ENCODE measurements at regions not wholly inside any gene's neighbourhood (a gene's known extent, or its start where the extent isn't known, plus 50 kb on each side); places are given as distances from the start of the nearest gene placed in this dataset.

GRCh38 chr12:127649961-127650360, 617.0 kb upstream of the TMEM132C start:
- H4K20me1 ChIP-seq (ENCODE audit: control insufficient read depth, insufficient read depth, low read length, poor library complexity, severe bottlenecking): no peaks in the 10 kb centered on the region
- DNase-seq (no peak), ATAC-seq (ENCODE audit: low read depth) (no peak)
- Mint-ChIP-seq H3K4me1 (no peaks in the 10 kb centered on the region), H3K27me3 (no peaks in the 10 kb centered on the region), H3K9me3 (ENCODE audit: insufficient read depth) (peaks cover 9% of the 10 kb centered on the region), H3K27ac (no peak overlapping the region), H3K4me3 (no peak overlapping the region)
- WGBS (ENCODE audit: insufficient coverage): no CpG with 5 or more reads among the region's 2 CpGs
- intact Hi-C loops (cut with micrococcal nuclease): no loop called here
- no peaks in the 10 kb centered on the region for H3K4me1 ChIP-seq (ENCODE audit: control insufficient read depth in 2 of 2, insufficient read depth in 2 of 2, low read length in 2 of 2)
- no peak overlapping the region for H3K4me2 ChIP-seq (replicated peaks; ENCODE audit: low read depth, low read length, poor library complexity, severe bottlenecking)
- TF ChIP-seq EZH2 (IDR thresholded peaks at IDR 0.05; ENCODE audit: borderline replicate concordance, insufficient read depth, low read depth, low read length, poor library complexity, severe bottlenecking): no peak
- no peak for TF ChIP-seq CTCF (IDR thresholded peaks at IDR 0.05)
- H3K9me3 ChIP-seq (ENCODE audit: control extremely low read depth in 1 of 3, control insufficient read depth in 2 of 3, insufficient read depth in 1 of 3, low read length in 2 of 3): peaks cover 0 to 18% (median 0%) of the 10 kb centered on the region in 3 donors
- no peaks in the 10 kb centered on the region for H3K79me2 ChIP-seq (ENCODE audit: control insufficient read depth, insufficient read depth, low read length)
- H3K4me3 ChIP-seq (ENCODE audit: control extremely low read depth in 1 of 5, extremely low read depth in 1 of 5, insufficient read depth in 1 of 5, low read depth in 2 of 5, low read length in 4 of 5): no peak overlapping the region
- H3K36me3 ChIP-seq (replicated peaks in 1 of 2; ENCODE audit: control extremely low read depth in 1 of 2, control insufficient read depth in 1 of 2, extremely low read depth in 1 of 2, insufficient read depth in 2 of 2, low read length in 1 of 2): no peaks in the 10 kb centered on the region
- H3K27ac ChIP-seq (ENCODE audit: low read length in 2 of 2): no peak overlapping the region
- H2AFZ ChIP-seq (ENCODE audit: insufficient read depth, low read depth, low read length, poor library complexity, severe bottlenecking): no peak overlapping the region
- no peaks in the 10 kb centered on the region for H3K27me3 ChIP-seq (replicated peaks in 1 of 4; ENCODE audit: control extremely low read depth in 1 of 4, control insufficient read depth in 3 of 4, insufficient read depth in 4 of 4, low read length in 3 of 4)
- H3K9ac ChIP-seq (ENCODE audit: low read length): no peak overlapping the region
- ChIA-PET POLR2A (no interaction called here), CTCF (no interaction called here)

GRCh38 chr12:127650626-127651025, 616.3 kb upstream of the TMEM132C start:
- Histone ChIP-seq H3K9me3 (ENCODE audit: control extremely low read depth in 1 of 3, control insufficient read depth in 2 of 3, insufficient read depth in 1 of 3, low read length in 2 of 3) (peaks cover 0 to 17% (median 0%) of the 10 kb centered on the region in 3 donors), H2AFZ (ENCODE audit: insufficient read depth, low read depth, low read length, poor library complexity, severe bottlenecking) (no peak overlapping the region), H3K79me2 (ENCODE audit: control insufficient read depth, insufficient read depth, low read length) (no peaks in the 10 kb centered on the region), H3K27ac (ENCODE audit: low read length in 2 of 2) (no peak overlapping the region), H3K9ac (ENCODE audit: low read length) (no peak overlapping the region), H3K36me3 (replicated peaks in 1 of 2; ENCODE audit: control extremely low read depth in 1 of 2, control insufficient read depth in 1 of 2, extremely low read depth in 1 of 2, insufficient read depth in 2 of 2, low read length in 1 of 2) (no peaks in the 10 kb centered on the region), H3K4me3 (ENCODE audit: control extremely low read depth in 1 of 5, extremely low read depth in 1 of 5, insufficient read depth in 1 of 5, low read depth in 2 of 5, low read length in 4 of 5) (no peak overlapping the region), H3K4me2 (replicated peaks; ENCODE audit: low read depth, low read length, poor library complexity, severe bottlenecking) (no peak overlapping the region), H3K4me1 (ENCODE audit: control insufficient read depth in 2 of 2, insufficient read depth in 2 of 2, low read length in 2 of 2) (no peaks in the 10 kb centered on the region), H3K27me3 (replicated peaks in 1 of 4; ENCODE audit: control extremely low read depth in 1 of 4, control insufficient read depth in 3 of 4, insufficient read depth in 4 of 4, low read length in 3 of 4) (no peaks in the 10 kb centered on the region), H4K20me1 (ENCODE audit: control insufficient read depth, insufficient read depth, low read length, poor library complexity, severe bottlenecking) (no peaks in the 10 kb centered on the region)
- ChIA-PET CTCF (no interaction called here), POLR2A (no interaction called here)
- Mint-ChIP-seq H3K9me3 (ENCODE audit: insufficient read depth) (peaks cover 9% of the 10 kb centered on the region), H3K4me3 (no peak overlapping the region), H3K4me1 (no peaks in the 10 kb centered on the region), H3K27ac (no peak overlapping the region), H3K27me3 (no peaks in the 10 kb centered on the region)
- WGBS (ENCODE audit: insufficient coverage): 90% methylated on average over 2 of the region's 5 CpGs
- intact Hi-C loops (cut with micrococcal nuclease): no loop called here
- ATAC-seq (ENCODE audit: low read depth): no peak
- TF ChIP-seq EZH2 (IDR thresholded peaks at IDR 0.05; ENCODE audit: borderline replicate concordance, insufficient read depth, low read depth, low read length, poor library complexity, severe bottlenecking): no peak
- no peak for TF ChIP-seq CTCF (IDR thresholded peaks at IDR 0.05)
- DNase-seq: no peak

Measured in B cell (primary cell).